Right ventricle myocardium inferior (tissue), 1 donor: ENCODE measurements at regions not wholly inside any gene's neighbourhood (a gene's known extent, or its start where the extent isn't known, plus 50 kb on each side); places are given as distances from the start of the nearest gene placed in this dataset.
"Not testable (repeated sequence)": the region's sequence is repeated elsewhere in the genome, so short reads cannot be mapped to it uniquely, and the experiment has no call there.

Experiments used
- ATAC-seq: fragments of 200-7000 bp; cut with Tn5 transposase; one replicate; pipeline ENCODE4 v1.9.1; 2020; ENCODE audit warnings: mild to moderate bottlenecking, moderate library complexity
- DNase-seq: peaks from one replicate; pipeline ENCODE4 v3.0.0; 2021; ENCODE audit errors: missing footprints
- intact Hi-C: fragments of 100-400 bp; cut with DNase I; formaldehyde crosslinking; loops from one replicate; pipeline ENCODE4 v1.11.0; 2022
- donor health status: DM: no; HTN: yes; CAD: no; lungs with severe emphysema.

DNA sequence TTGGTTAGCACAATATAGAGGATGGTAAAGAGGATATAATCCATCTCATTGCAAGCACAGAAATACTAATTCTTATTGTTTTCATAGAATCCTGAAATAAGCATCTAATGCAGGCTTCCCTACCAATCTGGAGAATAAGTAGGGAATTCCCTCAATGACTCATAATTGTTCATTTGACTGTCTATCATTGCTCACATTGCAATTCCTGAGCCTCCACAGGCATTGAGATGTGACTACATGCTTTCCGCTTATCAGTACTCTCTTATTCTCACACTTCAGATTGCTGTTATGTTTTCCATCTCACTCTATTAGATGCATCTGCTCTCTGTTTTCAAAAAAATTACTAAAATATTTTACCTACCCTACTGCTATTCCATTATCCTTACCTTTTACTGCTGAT is 216.2 kb upstream of the PRSS16 start:
- ATAC-seq (no peak), DNase-seq (no peak)
- intact Hi-C loops, result no loop called here

DNA sequence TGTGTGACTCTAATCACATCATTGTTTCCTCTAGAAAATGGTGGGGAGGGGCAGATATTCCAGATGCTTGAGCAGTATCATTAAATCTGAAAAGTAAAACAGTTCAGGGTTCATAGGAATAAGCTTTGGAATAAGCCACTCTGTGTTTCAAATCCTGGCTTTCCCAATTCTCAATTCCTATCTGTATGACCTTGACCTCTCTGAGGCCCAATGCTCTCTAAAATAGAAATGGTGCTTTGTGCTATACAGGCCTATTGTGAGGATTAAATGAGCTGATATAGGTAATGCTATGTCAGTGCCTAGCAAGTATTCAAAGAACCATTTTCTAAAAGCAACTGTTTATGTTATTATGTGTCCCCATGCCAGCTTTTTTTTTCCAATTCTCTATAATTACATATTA is 209.0 kb upstream of the PRSS16 start:
- DNase-seq, result no peak
- no peak for ATAC-seq
- intact Hi-C loops, result no loop called here

DNA sequence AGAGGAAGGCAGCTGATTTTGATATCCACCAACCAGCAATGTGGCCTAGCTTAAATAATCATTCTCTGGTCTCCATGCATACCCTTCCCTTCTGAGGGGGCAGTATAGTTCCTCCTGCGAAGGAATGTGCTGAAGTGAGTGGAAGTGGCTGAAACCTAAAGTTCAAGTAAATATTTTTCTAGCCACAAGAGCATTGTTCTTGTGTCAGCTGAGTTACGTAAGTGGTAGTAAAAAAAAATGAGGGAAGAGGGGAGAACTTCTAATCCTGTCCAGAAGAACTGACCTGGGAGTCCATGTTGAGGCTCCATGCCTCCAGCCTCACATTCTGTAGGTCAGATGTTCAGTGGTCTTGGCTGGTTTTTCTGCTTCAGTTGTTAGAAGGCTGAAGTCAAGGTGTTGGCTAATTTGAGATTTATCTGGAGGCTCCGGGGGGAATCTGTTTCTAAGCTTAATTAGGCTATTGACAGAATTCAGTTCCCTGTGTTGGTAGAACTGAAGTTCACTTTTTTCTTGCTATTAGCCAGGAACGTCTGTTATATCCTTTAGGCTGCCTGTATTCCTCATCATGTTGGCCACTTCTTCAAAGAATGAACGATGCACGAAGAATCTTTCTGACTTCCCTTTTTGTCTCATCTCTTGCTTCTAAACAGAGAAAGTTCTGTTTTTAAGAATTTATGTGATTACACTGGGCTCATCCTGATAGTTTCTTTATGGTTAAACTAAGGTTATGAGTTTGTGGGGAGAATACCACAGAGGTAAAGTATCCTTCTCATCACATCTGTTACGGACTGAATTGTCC is 207.1 kb upstream of the PRSS16 start:
- no peak for ATAC-seq
- intact Hi-C loops, result no loop called here
- no peak for DNase-seq

DNA sequence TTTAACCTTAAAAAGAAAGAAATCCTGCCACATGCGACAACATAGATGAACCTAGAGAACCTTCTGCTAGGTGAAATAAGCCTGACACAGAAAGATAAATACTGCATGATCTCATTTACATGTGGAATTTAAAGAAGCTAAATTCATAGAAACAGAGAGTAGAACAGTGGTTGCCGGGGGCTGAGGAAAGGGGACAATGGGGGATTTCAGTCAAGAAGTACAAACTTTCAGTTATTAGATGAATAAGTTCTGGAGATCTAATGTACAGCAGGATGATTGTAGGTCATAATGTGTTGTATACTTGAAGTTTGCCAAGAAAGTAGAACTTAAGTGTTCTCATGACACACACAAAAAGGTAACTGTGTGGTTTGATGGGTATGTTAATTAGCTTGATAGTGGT is 204.3 kb upstream of the PRSS16 start:
- ATAC-seq, result no peak
- intact Hi-C loops, result no loop called here
- no peak for DNase-seq

DNA sequence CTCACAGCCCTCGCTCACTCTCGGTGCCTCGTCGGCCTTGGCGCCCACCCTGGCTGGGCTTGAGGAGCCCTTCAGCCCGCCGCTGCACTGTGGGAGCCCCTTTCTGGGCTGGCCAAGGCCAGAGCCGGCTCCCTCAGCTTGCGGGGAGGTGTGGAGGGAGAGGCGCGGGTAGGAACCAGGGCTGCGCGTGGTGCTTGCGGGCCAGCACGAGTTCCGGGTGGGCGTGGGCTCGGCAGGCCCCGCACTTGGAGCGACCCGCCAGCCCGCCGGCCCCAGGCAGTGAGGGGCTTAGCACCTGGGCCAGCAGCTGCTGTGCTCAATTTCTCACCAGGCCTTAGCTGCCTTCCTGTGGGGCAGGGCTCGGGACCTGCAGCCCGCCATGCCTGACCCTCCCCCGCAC is 202.4 kb upstream of the PRSS16 start:
- ATAC-seq, result not testable (repeated sequence)

DNA sequence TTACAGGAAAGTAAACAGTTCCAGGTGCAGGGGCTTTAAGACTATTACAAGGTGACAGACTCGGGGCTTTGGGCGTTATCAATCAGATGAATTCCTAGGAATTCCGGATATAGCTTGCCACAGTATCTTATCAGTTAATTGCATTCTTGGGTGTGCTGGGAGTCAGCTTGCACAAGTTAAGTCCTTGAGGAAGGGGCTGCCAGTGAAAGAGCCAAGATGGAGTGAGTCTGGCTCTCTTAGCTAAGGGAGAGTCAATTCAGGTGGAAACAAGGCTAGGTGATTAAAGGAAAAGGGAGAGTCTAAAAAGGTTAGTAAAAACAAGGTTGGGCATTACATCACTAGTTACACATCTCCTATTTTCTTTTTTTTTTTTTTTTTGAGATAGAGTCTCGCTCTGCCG is 199.8 kb upstream of the PRSS16 start:
- ATAC-seq, intact Hi-C loops, DNase-seq: not testable (repeated sequence)

More for the DNA sequence above, 202.4 kb upstream of the PRSS16 start:
- DNase-seq, intact Hi-C loops: not testable (repeated sequence)

DNA sequence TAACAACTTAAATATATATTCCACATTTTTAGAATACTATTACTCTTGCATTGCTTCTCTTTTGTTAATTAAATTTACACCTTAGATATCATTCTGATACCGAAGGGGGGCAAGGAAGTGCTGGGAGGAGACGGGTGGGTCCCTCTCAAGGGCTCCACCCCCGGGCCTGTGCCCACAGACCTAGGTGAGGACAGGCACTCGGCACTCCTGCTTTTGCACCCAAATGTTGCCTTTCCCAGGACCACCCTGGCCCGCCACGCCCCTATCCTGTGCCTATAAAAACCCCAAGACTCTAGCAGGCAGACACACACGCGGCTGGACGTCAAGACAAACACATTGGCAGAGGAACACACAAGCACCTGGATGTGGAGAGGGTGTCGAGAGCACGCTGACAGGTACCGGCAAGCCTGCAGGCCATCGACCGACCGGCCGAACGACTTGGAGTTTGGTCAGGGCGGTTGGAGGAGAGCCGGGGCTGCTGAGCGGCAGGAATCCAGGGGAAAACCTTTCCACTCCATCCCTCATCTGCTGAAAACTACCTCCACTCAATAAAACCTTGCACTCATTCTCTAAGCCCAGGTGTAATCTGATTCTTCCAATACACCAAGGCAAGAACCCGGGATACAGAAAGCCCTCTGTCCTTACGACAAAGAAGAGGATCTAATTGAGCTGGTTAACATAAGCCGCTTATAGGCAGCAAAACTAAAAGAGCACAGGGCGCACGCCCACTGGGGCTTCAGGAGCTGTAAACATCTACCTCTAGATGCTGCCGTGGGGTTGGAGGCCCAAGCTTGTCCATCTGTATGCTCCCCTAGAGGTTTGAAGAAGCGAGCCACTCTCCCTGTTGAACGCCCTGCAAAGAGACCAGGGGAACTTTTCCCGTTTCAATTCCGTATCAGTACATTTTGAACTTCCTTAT is 197.4 kb upstream of the PRSS16 start:
- ATAC-seq, result no peak
- intact Hi-C loops, result no loop called here
- DNase-seq, result no peak

DNA sequence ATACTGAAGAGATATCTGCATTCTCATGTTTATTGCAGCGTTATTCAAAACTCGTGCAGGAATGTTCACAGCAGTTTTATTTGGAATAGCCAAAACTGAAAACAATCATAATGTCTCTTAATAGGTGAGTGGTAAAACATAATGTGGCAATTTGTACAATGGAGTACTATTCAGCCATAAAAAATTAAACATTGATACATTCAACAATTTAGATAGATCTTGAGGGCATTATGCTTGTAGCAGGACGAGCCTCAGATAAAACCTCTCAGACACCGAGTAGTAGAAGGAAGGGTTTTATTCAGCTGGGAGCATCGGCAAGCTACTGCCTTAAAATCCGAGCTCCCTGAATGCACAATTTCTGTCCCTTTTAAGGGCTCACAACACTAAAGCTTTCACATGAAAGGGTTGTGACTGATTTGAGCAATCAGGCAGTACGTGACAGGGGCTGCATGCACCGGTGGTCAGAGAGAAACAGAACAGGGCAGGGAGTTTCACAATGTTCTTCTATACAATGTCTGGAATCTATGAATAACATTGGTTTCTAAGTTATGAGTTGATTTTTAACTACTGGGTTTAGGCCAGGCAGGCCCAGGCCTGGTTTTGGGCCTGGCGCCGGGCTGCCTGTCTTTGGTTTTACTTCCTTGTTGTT is 195.3 kb upstream of the PRSS16 start:
- intact Hi-C loops, ATAC-seq, DNase-seq: not testable (repeated sequence)

DNA sequence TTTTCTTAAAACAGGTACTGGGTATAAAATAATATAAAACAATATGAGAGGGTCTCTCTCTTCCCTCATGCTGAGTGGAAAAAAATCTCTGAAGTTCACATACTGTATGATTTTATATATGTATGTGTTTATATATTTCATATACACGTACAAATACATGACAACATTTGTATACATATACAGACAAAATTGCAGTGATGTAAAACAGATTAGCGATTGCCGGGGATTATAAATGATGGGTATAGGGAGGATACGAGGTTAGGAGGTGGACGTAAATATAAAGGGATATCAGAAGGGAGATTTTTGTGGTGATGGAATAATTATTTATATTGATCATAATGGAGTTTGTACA is 194.8 kb upstream of the PRSS16 start:
- ATAC-seq (no peak), DNase-seq (no peak)
- intact Hi-C loops, result no loop called here

DNA sequence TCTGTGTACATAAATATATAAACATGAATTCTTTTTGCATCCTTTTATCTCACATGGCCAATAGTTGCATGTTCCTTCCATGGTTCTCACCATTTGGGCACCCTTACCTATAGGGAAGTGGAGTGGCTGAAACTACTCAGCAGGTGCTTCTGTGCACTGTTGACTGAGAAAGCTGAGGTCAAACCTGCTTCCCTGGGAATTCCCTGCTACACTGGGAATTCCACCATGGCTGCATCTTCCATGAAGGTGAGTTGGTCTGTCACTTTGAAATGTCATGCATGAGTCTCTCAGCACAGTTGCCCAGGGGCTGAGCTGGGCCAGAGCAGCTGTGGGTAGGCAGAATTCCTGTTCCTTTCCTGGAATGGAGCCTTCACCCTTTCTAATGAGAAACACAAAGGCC is 193.8 kb upstream of the PRSS16 start:
- no peak for DNase-seq
- intact Hi-C loops, result no loop called here
- ATAC-seq, result no peak

DNA sequence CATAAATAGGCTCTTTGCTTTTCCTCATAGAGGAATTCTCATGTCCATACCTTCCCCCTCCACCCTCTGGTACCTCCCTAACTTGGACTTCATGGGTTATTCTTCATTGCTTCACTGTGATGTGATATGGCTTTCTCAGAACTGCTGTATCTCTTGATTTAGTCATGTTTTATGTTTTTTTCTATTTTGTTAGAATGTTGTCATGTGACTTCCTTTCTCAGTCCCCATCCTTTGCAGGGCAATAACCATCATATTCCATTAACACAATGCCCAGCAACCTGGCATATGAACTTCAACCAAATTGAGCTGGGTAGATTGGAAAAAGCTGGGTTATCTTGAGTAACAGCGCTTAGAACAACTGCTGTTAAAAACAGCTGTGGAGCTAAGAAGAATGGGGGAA is 190.9 kb upstream of the PRSS16 start:
- intact Hi-C loops, result no loop called here
- no peak for DNase-seq
- no peak for ATAC-seq

DNA sequence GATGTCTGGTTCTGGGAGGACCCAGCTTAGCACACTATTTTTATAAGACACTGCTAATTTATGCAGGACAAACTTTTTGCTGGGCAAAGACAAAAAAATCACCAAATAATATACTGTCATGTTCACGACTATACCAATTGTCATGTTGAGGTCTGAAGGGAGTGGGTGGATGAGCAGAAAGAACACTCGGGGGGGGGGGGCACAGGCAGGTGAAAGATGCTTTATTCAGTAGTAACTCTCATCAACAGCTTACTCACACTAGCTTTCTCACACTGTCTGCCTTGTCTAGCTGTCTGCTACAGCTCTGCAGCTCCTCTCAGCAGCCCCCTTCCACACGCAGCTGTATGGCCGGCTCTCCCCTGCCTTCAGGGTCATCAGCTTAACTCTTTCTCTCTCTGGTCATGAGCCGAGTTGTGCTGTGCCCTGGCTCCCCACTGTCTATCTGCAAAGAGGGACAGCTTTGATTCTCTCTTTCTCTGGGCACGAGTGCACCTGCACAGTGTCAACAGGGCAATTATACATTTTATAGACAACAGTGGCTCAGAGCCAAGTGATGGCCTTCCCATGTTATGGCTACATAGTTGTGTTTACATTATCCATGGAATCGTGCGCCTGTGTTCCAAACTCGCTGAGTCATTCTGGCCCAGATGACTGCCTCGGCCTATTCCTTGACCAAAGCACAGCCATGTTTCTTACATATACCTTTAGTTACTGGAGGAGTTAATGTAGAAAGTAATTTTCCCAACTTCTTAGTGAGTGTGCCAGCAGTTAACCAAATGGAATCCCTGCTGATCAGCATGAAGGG is 187.7 kb upstream of the PRSS16 start:
- intact Hi-C loops, result no loop called here
- ATAC-seq (no peak), DNase-seq (no peak)

DNA sequence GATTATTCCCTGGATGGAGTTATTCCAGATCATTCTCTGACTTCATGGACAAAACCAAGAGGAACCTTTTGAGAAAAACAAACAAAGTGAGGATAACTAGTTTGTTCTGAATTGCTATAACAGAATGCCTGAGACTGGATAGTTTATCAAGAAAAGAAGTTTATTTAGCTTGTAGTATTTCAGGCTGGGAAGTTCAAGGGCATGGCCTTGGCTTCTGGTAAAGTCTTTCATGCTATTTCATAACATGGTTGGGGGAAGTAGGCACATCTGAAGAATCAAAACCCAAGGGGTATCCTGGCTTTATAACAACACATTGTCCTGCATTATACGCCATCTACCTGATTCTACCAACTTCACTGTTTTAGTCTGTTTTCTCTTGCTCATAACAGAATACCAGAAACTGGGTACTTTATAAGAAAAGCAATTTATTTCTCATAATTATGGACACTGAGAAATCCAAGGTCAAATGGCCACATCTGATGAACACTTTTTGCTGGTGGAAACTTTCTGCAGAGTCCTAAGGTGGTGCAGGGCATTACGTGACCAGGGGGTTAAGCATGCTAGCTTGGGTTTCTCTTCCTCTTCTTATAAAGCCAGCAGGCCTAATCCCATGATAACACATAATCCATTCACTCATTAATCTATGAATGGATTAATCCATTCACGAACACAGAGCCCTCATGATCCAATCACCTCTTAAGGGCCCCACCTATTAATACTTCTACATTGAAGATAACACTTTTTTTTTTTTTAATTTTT is 186.1 kb upstream of the PRSS16 start:
- intact Hi-C loops, result no loop called here
- no peak for ATAC-seq

DNA sequence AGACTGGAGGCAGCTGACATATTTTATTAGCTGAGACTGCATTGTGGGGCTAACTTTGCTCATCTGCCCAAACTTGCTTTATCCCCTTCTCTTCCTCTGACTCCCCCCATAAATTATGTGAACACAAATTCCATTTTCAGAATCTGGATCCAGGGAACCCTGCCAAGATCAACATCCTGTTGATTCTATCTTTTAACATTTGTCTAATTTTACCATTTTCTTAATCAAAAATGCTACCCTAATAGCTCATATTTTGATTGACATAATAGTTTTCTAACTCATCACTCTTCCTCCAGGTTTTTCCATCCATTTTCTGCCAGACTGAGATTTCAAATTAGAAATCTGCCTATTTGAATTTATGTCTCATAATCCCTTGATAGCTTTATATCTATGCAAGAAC is 184.7 kb upstream of the PRSS16 start:
- DNase-seq, result no peak
- intact Hi-C loops, result no loop called here
- ATAC-seq, result no peak

More for the DNA sequence above, 186.1 kb upstream of the PRSS16 start:
- no peak for DNase-seq

DNA sequence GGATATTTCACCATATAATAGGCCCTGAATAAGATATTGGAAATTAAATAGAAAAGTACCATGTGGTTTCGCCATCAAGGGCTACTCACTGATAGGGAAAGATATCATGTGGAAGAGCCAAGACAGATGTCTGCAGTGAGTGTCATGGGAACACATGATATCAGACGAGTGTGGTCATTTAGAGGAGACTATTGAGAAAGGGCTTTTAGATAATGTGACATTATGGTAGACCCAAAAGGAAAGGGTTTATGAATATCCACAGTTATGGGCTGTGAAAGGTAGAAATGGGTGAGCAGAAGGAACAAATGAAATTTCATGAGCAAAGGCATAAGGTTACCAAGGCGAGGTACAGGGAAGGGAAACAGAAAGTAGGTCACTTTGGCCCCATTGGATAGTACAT is 182.3 kb upstream of the PRSS16 start:
- DNase-seq, result no peak
- intact Hi-C loops, result no loop called here
- no peak for ATAC-seq

DNA sequence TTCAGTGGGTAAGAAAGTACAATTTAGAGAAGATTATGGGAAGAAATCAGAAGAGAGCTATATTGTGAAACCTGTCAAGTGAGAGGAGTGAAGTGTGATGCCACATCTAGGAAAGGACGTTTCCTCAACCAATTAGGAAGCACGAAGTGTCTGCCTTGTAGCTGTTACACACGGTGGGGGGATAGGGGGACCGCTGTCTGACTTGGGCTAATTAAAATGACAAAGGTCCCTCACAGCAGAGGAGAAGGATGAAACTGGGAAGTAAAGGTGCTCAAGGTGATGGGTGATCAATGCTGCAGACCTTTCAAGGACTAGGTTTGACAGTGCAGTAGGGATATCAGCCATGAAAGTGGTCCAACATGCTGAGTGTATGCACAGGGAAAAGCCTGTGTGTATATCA is 181.1 kb upstream of the PRSS16 start:
- no peak for ATAC-seq
- intact Hi-C loops, result no loop called here
- DNase-seq, result no peak

DNA sequence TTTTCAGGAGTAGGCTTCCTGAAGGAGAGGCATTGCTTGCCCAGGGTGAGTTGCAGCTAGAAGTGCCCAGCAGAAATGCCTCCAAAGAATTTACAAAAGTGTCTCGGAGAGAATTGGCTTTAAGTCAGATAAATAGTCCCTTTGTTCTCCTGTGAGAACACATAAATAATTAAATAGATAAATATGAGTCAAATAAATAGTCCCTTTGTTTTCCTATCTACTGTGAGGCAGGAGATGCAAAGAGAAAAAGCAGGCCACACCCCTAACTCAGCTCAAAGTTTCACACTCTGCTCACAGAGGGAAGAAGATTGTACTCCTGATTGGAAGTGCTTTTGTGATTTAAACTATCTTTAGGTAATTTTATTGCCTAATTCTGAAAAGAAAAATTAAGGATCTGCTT is 180.7 kb upstream of the PRSS16 start:
- no peak for ATAC-seq
- DNase-seq, result no peak
- intact Hi-C loops, result no loop called here

DNA sequence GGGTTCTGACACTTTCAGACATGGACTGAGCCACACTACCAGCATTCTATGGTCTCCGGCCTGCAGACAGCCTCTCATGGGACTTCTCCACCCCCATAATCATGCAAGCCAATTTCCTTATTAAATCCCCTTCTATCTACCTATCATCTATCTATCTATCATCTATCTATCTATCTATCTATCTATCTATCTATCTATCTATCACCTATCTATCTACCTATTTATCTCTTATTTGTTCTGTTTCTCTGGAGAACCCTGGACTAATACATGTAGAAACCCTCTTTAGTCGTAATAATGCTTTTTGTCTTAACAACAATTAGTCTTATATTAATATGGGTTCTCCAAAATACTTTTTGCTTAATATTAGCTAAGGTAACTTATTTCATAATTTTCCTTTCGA is 174.1 kb upstream of the PRSS16 start:
- DNase-seq, result no peak
- ATAC-seq, result no peak
- intact Hi-C loops, result no loop called here
